NCI-H1417 (cell line): ENCODE measurements at regions not wholly inside any gene's neighbourhood (a gene's known extent, or its start where the extent isn't known, plus 50 kb on each side); places are given as distances from the start of the nearest gene placed in this dataset.
"Not testable (repeated sequence)": the region's sequence is repeated elsewhere in the genome, so short reads cannot be mapped to it uniquely, and the experiment has no call there.

Experiments used
- DNase-seq, 3 experiments: peaks; one replicate each; lab custom pipeline; 2025; lab: John Stamatoyannopoulos, UW

DNA sequence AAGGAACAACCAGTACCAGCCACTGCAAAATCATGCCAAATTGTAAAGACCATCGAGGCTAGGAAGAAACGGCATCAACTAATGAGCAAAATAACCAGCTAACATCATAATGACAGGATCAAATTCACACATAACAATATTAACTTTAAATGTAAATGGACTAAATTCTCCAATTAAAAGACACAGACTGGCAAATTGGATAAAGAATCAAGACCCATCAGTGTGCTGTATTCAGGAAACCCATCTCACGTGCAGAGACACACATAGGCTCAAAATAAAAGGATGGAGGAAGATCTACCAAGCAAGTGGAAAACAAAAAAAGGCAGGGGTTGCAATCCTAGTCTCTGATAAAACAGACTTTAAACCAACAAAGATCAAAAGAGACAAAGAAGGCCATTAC is 97.6 kb downstream of the GPX5 start:
- not testable (repeated sequence) for DNase-seq

DNA sequence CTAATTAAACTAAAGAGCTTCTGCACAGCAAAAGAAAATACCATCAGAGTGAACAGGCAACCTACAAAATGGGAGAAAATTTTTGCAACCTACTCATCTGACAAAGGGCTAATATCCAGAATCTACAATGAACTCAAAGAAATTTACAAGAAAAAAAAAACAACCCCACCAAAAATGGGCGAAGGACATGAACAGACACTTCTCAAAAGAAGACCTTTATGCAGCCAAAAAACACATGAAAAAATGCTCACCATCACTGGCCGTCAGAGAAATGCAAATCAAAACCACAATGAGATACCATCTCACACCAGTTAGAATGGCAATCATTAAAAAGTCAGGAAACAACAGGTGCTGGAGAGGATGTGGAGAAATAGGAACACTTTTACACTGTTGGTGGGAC is 100.7 kb downstream of the GPX5 start:
- not testable (repeated sequence) for DNase-seq

DNA sequence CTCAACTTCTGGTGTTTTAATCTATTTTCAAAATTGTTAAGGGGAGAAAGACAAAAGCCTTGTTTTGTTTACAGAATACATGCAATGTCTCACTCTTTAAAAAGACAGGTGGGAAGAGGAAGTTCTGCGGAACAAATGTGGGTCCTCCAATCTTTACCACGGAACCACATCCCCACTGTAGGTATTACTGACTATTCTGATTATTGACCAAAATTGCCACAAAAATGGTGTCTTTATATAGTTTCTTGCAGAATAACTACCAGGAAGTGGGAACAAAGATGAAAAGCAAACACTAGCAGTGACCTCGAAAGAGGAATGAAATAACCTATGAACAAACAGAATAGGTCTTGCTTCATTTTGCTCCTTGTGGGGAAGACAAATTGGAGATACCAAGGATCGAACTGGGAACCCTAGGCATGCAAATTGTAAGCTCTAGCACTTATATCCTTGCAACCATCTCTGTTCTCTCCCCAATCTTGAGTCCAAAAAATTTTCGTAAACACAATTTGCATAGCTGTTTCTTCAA is 106.7 kb downstream of the GPX5 start:
- no peak for DNase-seq

DNA sequence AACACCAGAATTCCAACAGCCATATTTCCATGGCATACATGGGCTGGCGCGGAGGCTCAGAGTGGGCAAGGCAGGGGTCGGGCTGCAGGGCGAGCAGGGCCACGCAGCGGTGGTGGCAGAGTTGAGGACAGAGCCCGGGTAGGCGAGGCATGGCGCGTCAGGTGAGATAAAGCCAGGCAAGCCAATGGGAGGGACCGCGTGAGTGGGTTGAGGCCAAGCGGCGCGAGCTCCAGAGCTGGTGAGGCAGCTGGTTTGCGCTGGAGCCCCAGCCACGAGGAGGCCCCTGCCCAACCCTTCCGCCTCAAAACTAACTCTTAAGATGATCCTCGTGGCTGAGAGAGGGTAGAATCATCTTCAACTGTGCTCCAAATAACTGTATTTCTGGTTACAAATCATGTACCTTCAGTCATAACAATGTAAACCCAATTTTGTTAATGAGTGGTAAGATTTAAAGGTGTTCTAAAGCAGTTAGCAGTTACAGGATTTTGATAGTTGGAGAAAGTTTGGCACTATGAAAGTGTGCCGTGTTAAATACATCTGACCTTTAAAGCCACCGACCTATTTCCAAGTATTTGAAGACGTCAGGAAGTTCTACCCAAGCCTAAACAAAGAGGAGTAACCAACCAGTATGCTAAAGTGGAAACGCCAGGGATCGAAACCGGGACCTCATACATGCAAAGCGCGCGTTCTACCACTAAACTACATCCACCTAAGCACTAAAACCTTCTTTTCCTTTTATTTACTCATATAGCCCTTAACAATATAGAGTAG is 107.9 kb downstream of the GPX5 start:
- no peak for DNase-seq

DNA sequence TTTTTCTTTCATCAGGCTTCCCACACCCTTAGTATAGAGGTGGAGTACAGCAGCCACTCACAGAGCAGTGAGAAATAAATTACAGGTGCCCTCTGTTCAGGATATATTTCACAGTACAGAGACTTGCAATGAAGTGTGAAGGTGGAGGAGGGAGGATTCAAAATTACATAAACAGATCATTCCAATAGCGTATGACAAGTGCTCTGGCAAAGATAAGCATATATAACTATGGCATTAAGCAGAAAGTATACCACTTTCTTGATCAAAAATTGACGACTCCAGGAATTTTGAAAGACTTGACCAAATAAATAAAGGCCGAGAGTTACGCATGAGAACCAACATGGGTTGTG is 108.7 kb downstream of the GPX5 start:
- DNase-seq: peak in 1 of 3 experiments; percentile 30

DNA sequence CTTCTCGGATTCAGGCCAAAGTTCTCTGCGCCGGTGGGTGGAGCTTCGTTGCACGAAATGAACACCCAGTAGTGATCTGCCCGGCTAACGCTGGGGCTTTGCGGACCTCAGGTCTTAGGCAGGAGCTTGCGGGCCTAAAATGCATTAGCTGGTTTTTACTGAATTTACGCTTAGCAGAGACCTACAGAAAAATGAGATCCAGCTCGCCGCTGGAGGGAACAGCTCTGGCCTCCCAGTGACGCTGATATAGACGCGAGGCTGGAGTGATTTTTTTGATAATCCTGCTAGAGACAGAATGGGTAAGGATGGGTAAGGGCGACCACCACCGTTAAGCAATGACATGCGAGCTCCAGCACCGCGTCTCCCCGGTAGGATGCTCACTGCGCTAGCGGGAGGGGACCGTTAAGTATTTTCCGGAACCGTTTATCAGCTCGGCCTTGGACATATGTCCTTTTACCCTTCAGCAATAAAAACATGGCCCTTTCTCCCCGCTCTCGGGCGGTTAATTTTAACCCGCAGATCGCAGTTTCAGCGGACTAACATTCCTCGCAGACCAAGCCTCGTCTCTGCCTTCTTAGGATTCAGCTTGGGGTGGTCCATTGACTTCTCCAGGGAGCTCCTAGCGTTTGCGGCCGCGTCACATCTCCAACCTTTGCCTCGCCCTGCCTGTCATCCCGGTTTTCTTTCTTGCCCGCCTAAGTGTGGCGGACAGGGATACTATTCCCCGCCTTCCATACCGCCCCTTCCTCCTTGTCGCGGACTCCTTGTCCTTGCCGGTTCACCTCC is 109.3 kb downstream of the GPX5 start:
- peak in 2 of 3 experiments; percentile 21 to 47 for DNase-seq

DNA sequence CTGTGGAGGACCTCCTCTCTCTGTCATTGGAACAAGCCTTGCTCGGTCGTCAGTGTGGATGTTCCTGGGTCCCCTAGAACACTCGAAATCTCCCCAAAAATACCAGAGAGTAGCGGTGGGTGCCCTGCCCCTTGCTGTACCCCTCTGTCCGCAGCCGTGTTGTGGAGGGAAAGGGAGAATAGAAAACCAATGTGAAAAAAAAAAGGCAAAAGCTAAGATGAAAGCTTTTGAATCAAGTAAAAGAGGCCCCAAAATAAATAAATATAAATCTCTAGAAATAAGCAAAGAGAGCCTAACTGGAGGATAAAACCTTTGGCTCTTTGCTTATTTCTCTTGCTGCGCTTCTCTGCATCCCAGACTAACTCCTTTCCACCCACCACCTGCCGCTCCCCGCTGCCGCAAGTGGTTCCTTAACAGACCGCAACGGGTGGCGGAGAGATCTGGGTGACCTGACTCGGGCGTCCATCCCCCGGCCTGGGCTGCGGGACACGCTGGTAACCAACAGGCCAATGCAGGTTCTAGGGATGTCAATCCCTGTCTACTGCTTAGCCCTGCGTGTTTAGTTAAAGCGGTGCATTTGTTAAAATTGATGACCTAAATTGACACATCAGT is 110.0 kb downstream of the GPX5 start:
- DNase-seq: peak in 2 of 3 experiments; percentile 15 to 33

DNA sequence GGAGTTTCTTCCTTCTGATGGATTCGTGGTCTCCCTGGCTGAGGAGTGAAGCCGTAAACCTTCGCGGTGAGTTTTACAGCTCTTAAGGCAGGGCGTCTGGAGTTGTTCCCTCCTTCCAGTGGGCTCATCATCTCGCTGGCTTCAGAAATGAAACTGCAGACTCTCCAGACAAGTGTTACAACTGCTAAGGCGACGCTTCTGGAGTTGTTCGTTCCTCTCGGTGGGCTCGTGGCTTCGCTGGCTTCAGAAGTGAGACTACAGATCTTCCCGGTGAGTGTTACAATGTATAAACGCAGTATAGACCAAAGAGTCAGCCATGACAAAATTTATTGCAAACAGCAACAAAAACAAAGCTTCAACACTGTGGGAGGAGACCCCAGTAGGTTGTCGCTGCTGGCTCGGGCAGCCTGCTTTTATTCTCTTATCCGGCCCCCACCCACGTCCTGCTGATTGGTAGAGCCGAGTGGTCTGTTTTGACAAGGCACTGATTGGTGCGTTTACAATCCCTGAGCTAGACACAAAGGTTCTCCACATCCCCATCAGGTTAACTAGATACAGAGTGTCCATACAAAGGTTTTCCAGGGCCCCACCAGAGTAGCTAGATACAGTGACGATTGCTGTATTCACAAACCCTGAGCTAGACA is 113.2 kb downstream of the GPX5 start:
- no peak for DNase-seq

DNA sequence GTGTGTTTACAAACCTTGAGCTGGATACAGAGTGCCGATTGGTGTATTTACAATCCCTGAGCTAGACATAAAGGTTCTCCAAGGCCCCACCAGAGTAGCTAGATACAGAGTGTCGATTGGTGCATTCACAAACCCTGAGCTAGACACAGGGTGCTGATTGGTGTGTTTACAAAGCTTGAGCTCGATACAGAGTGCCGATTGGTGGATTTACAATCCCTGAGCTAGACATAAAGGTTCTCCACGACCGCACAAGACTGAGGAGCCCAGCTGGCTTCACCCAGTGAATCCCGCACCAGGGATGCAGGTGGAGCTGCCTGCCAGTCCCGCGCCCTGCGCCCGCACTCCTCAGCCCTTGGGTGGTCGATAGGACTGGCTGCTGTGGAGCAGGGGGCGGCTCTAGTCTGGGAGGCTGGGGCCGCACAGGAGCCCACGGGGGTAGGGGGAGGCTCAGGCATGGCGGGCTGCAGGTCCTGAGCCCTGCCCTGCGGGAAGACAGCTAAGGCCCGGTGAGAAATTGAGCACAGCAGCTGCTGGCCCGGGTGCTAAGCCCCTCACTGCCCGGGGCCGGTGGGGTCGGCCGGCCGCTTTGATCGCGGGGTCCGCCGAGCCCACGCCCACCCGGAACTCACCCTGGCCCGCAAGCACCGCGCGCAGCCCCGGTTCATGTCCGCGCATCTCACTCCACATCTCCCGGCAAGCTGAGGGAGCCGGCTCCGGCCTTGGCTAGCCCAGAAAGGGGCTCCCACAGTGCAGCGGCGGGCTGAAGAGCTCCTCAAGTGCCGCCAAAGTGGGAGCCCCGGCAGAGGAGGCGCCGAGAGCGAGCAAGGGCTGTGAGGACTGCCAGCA is 114.0 kb downstream of the GPX5 start:
- DNase-seq: not testable (repeated sequence)

DNA sequence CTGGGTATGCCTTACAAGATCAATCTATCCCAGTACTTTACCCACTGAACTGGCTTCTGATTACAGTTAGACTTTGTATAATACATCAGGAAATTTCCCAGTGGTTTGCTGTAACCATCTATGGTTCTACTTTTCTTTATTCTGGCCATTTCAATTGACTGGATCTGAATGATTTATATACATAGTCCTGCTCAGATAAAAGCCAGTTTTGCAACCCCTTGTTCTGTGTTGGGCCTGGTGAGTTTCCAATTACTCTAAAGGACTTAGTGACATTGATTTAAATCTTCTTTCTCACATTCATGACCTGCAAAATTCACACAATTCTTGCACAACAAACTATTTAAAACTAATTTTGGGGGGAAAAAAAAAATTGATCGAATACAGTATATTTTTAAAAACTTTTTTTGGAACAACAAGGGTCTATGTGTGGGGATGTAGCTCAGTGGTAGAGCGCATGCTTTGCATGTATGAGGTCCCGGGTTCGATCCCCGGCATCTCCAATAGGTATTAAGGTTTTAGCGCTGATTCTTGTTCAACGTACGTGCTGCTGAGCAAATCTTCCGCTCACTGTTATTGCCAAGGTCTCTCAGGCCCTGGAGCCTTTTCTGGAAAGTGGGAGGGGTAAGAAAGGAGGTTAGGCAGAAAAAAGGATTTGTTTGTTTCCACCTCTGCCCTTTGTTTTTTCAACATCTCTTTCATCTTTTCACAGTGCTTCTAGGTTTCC is 117.5 kb downstream of the GPX5 start:
- DNase-seq: peak in 2 of 3 experiments; percentile 2 to 47

DNA sequence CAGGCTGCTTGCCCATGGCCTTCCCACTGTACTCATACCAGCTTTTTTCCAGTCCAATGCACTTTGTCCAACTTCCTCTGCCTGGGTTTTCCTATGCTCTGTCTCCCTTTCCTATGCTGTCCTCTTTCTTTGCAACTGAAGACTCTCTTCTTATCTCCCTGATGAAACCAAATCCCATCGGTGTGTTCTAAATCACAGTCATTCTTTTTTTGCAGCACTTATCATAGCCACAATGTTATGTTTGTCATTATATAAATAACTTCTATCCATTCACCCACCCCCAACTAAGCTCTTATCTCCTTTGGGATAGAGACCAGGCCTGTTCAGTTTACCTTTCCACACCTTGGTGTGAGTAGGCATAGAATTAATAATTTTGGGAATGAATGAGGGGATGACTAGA is 121.0 kb downstream of the GPX5 start:
- no peak for DNase-seq

DNA sequence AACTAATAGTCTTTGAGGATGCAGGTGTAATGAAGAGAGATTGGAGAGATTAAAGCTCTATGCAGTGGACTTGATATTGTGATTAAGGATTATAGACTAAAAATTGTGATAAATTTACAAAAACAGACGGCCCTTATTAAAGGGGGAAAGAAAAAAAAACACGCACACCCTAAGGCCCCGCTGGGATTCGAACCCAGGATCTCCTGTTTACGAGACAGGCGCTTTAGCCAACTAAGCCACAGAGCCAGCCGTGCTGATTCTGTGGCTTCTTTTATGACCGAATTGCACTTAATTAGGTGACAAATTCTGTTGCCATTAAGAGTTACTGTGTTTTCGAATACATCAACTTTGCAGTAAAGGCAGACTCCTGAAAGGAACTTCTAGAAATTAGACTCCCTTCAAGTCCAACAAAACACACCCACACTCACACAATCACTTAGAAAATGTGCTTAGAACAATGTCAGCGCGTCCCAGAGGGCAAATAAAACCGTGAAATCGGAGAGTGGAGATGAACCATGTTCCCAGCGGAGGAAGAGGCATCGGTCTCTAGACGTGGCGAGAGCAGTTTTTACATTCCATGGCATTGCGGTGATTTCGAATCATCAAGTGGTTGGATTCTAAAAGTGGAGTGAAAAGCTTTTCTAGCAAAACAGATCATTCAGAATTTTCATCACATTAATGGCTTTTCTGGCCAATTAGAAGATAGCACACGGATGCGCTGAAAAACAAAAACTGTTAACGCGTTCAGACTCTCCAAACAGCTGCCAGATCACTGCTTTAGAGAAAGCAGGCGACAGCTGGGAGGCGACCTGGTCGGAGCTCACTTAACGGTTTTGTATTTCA is 122.6 kb downstream of the GPX5 start:
- DNase-seq: peak; percentile 36 to 87 (median 77)

DNA sequence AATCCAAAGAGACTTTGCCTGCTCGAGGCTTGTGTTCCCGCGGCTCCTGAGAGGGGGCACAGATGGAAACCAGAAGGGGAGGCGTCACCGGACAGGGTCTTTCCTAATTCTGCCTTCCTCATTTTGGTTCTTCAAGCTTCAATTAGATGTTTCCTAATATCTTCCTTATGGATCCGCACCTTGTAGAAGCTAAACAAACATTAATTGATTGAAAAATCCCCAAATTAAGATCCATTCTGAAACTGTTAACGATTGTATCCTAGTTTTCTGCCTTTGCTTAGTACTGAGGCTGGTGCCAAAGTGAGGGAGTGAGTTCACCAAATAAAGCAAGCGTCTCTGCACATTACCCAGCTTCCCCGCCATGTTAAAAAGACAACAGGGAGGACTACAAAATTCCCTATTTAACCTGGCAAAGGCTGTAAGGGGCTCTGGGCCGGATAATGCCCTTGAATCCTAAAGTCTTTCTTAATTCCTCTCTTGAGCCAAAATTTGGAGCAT is 123.2 kb downstream of the GPX5 start:
- DNase-seq: no peak

DNA sequence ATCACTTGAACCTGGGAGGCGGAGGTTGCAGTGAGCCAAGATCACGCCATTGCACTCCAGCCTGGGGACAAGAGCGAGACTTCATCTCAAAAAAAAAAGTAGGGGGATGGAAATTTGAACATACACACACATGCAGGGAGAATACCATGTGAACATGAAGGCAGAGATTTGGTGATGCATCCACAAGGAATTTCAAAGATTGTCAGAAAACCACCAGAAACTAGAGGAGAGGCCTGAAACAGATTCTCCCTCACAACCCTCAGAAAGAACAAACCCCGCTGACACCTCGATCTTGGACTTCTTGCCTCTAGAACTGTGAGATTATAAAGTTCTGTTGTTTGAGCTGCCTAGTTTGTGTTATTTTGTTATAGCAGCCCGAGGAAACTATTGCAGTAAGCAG is 125.5 kb downstream of the GPX5 start:
- no peak for DNase-seq

DNA sequence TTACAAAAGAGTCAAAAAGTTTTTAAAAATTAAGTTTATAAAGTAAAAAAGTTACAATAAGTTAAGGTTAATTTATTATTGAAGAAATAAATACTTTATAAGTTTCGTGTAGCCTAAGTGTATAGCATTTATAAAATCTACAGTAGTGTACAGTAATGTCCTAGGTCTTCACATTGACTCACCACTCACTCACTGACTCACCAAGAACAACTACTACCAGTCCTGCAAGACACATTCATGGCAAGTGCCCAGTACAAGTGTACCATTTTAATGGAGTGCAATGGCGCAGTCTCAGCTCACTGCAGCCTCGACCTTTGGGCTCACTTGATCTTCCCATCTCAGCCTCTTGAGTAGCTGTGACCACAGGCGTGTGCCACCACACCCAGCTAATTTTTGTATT is 128.2 kb downstream of the GPX5 start:
- no peak for DNase-seq

DNA sequence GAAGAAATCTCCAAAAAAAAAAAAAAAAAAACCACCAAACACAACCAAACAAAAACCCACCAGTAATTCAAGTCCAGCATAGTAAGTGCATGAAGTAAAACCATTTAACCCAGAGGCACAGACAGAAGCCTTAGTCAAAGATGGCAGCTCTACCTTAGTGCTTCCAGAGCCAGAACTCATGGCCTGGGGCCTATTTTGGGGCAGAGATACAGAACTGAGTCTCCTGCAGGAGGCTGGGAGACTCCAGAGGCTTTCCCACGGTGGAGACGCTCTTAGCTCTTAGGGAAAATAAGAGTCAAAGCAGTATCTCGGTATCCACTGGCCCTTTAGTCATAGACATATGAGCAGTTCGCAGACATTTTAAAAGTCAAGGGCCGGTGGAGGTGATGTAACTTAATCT is 129.5 kb downstream of the GPX5 start:
- DNase-seq: no peak

DNA sequence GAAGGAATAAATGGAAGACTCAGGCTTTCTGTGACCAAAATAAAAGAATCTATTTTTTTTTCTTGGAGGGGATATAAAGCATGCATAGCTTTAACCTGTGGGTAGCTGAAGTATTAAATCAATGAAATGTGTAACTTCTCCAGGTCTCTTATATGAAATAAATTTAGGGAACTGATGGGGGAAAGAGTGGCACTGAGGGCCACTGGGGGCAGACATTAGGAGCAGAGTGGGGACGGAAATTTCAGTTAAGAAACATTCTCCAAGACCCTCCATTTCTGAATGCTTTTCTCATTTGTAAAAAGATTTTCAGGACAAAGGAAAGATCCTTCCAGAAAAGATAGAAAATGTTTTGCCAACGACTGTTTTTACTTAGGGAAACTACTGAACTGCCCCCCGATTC is 131.0 kb downstream of the GPX5 start:
- DNase-seq: no peak

DNA sequence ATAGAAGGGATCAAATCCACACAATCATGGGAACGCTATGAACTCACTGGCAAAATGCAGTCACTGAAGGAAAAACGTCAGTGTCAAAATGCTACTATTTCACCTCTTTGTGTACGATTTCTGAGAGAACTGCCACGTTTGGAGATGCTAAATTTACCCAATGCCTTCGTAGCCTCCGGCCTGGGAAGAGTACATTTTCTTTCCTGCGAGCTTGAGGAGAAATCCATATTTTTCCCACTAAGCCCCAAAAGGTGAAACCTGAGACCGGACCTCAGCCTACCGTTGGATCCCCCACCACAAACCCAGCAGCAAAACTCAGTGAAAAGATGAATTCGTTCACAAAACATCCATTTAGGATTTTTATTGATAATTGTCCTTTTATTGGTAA is 131.7 kb downstream of the GPX5 start:
- DNase-seq: no peak

DNA sequence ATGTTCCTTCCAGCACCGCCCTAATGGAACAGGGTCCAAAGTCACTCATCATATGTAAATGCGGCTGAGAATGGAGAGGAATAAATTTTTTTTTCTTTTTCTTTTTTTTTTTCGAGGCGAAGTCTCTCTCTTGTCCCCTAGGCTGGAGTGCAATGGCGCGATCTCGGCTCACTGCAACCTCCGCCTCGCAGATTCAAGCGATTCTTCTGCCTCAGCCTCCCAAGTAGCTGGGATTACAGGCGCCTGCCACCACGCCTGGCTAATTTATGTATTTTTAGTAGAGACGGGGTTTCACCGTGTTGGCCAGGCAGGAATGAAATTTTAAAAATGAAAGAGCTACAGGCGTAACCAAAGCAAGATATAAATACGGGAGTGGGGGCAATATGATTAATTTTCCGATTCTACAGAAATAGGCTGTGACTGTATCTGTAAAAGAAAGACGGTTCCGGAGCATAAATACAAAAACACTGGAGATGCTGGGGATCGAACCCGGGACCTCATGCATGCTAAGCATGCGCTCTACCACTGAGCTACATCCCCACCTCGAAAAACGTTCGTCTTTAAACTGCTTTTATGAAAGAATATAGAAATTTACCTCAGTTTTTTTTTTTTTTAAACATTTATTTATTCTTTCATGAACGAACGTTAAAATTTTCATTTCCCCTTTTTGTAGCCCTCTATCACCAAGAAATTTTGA is 132.2 kb downstream of the GPX5 start:
- peak in 2 of 3 experiments; percentile 18 to 65 for DNase-seq
